Mammary epithelial cell (primary cell): ENCODE measurements at regions not wholly inside any gene's neighbourhood (a gene's known extent, or its start where the extent isn't known, plus 50 kb on each side); places are given as distances from the start of the nearest gene placed in this dataset.

Source experiments
- CTCF ChIP-seq, 2 donors: IDR thresholded peaks in 1 of 2; conservative IDR thresholded peaks in 1 of 2; 2 replicates each; pipeline ENCODE4 v1.5.1; 2011 to 2012; ENCODE audit warnings: inconsistent platforms in 2 of 2, low read length in 2 of 2, mild to moderate bottlenecking in 2 of 2, control low read depth in 1 of 2, low read depth in 1 of 2; ENCODE audit not compliant: insufficient read depth in 1 of 2; ENCODE audit errors: extremely low read depth in 1 of 2
- EZH2 ChIP-seq: IDR thresholded peaks from 2 replicates; pipeline ENCODE4 v1.6.1; 2012; ENCODE audit warnings: low read length, inconsistent platforms, borderline replicate concordance

DNA sequence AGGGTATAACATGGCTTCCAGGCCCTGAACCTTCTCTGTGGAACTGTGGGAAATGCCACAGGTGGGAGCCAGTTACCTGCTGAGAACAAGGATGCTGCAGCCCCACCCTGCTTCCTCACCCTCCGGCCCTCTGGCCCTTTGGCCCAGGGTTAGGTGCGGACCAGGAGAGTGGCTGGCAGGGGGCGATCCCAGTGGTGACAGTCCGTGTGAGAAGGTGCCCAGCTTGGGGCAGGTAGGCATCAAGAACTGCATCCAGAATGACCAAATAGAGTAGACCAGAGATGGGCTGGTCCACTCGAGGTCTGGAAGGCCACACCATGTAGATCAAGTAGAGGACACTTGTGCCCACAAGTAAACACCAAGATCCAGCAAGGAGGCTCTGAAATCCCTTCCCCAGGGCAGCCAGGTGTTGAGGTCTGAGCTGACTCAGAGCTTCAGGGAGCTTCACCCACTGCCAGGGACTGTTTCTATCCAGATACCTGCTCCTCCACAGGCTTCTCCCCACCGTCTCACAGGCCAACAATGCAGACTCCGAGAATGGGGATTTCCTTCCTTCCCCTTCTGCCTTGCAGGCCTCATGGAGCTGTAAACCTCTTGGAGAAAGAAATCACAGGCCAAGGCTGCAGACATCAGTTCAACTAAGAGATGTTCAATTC lies 61.4 kb upstream of the ZSWIM6 start:
- TF ChIP-seq CTCF (conservative IDR thresholded peaks at IDR 0.05 in 1 of 2, IDR thresholded peaks at IDR 0.05 in 1 of 2; ENCODE audit: extremely low read depth in 1 of 2, insufficient read depth in 1 of 2, low read depth in 1 of 2, low read length in 2 of 2) = no peak
- TF ChIP-seq EZH2 = no peak
